ENCODE measurements at regions not wholly inside any gene's neighbourhood (a gene's known extent, or its start where the extent isn't known, plus 50 kb on each side); places are given as distances from the start of the nearest gene placed in this dataset.

- no peak for TF ChIP-seq CTCF (IDR thresholded peaks at IDR 0.05)
- no peak for TF ChIP-seq POLR2A (IDR thresholded peaks at IDR 0.05)
These were observed 325.7 kb downstream of the SHANK2 start for GRCh38 chr11:70926543-70927201.
